GM23338 (cell line): ENCODE measurements at regions not wholly inside any gene's neighbourhood (a gene's known extent, or its start where the extent isn't known, plus 50 kb on each side); places are given as distances from the start of the nearest gene placed in this dataset.

Experiments used
- EZH2 ChIP-seq: fragments of 200-600 bp; sonication (generic); IDR thresholded peaks from one replicate; pipeline ENCODE4 v1.8.0; 2017; ENCODE audit warnings: antibody characterized with exemption, mild to moderate bottlenecking, low read depth; ENCODE audit not compliant: unreplicated experiment
- EZH2phosphoT487 ChIP-seq: fragments of 200-600 bp; sonication (generic); IDR thresholded peaks from one replicate; pipeline ENCODE4 v1.8.1; 2018; ENCODE audit warnings: antibody characterized with exemption; ENCODE audit not compliant: unreplicated experiment
- POLR2AphosphoS5 ChIP-seq: IDR thresholded peaks from 2 replicates; pipeline ENCODE4 v1.6.1; 2016; ENCODE audit warnings: antibody characterized with exemption, low read depth
- TF ChIP-seq, protein P1 (sequence below), 2 experiments: fragments of 200-600 bp in 1 of 2; sonication (generic) in 1 of 2; conservative IDR thresholded peaks; 2 replicates each; pipeline versions ENCODE4 v1.5.1 to v1.6.1; 2016 to 2017; ENCODE audit warnings: antibody characterized with exemption in 2 of 2, low read depth in 2 of 2, mild to moderate bottlenecking in 2 of 2, moderate library complexity in 1 of 2

DNA sequence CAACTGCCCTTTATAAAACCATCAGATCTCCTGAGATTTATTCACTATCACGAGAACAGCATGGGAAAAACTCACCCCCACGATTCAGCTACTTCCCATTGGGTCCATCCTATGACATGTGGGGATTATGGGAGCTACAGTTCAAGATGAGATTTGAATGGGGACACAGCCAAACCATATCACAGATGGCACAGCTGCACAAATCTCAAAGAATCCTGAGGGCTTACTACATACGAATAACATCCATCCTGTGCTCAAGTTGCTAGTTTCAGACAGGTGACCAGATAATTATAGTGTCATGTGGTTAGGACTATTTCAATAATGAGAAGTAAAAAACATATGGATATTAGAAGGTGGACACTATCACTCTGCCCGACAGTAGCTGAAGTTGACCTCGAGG, 211.2 kb downstream of the NUAK1 start:
- TF ChIP-seq EZH2: no peak
- TF ChIP-seq POLR2AphosphoS5: no peak
- TF ChIP-seq, protein P1, sequence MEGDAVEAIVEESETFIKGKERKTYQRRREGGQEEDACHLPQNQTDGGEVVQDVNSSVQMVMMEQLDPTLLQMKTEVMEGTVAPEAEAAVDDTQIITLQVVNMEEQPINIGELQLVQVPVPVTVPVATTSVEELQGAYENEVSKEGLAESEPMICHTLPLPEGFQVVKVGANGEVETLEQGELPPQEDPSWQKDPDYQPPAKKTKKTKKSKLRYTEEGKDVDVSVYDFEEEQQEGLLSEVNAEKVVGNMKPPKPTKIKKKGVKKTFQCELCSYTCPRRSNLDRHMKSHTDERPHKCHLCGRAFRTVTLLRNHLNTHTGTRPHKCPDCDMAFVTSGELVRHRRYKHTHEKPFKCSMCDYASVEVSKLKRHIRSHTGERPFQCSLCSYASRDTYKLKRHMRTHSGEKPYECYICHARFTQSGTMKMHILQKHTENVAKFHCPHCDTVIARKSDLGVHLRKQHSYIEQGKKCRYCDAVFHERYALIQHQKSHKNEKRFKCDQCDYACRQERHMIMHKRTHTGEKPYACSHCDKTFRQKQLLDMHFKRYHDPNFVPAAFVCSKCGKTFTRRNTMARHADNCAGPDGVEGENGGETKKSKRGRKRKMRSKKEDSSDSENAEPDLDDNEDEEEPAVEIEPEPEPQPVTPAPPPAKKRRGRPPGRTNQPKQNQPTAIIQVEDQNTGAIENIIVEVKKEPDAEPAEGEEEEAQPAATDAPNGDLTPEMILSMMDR (conservative IDR thresholded peaks at IDR 0.05; ENCODE audit: low read depth in 2 of 2): no peak
- no peak for TF ChIP-seq EZH2phosphoT487
